ENCODE measurements at regions not wholly inside any gene's neighbourhood (a gene's known extent, or its start where the extent isn't known, plus 50 kb on each side); places are given as distances from the start of the nearest gene placed in this dataset.

- H3K9me3 Mint-ChIP-seq = peaks cover 0 to 5% (median 2%) of the 10 kb centered on the region in 3 donors
- no peaks in the 10 kb centered on the region for H3K27me3 Mint-ChIP-seq
- H3K27ac Mint-ChIP-seq = no peak overlapping the region
- no peaks in the 10 kb centered on the region for H3K36me3 Mint-ChIP-seq
- H3K4me3 Mint-ChIP-seq = no peak overlapping the region
- H3K4me1 Mint-ChIP-seq = no peaks in the 10 kb centered on the region
Observed at GRCh38 chr3:176442326-176442725, 755.0 kb downstream of the TBL1XR1 start.

- Mint-ChIP-seq H3K27me3 (no peaks in the 10 kb centered on the region), H3K9me3 (peaks cover 0 to 5% (median 2%) of the 10 kb centered on the region in 3 donors), H3K4me1 (no peaks in the 10 kb centered on the region), H3K36me3 (no peaks in the 10 kb centered on the region), H3K4me3 (no peak overlapping the region), H3K27ac (no peak overlapping the region)
Observed at GRCh38 chr3:176439729-176440128, 757.6 kb downstream of the TBL1XR1 start.

- Mint-ChIP-seq H3K4me3 (no peak overlapping the region), H3K9me3 (no peaks in the 10 kb centered on the region), H3K27me3 (no peaks in the 10 kb centered on the region), H3K4me1 (no peaks in the 10 kb centered on the region), H3K36me3 (no peaks in the 10 kb centered on the region), H3K27ac (no peak overlapping the region)
Observed at GRCh38 chr3:176431991-176432390, 765.3 kb downstream of the TBL1XR1 start.

- no peak overlapping the region for H3K27ac Mint-ChIP-seq
- no peaks in the 10 kb centered on the region for H3K4me1 Mint-ChIP-seq
- H3K27me3 Mint-ChIP-seq = no peaks in the 10 kb centered on the region
- no peaks in the 10 kb centered on the region for H3K9me3 Mint-ChIP-seq
- H3K4me3 Mint-ChIP-seq = no peak overlapping the region
- no peaks in the 10 kb centered on the region for H3K36me3 Mint-ChIP-seq
Observed at GRCh38 chr3:176431038-176431418, 766.3 kb downstream of the TBL1XR1 start.

GRCh38 chr3:176430244-176431037 is 766.8 kb downstream of the TBL1XR1 start:
- Mint-ChIP-seq H3K4me3 (no peak overlapping the region), H3K27me3 (no peaks in the 10 kb centered on the region), H3K36me3 (no peaks in the 10 kb centered on the region), H3K4me1 (no peaks in the 10 kb centered on the region), H3K9me3 (no peaks in the 10 kb centered on the region), H3K27ac (no peak overlapping the region)

GRCh38 chr3:176428552-176428951 is 768.7 kb downstream of the TBL1XR1 start:
- Mint-ChIP-seq H3K4me1 (no peaks in the 10 kb centered on the region), H3K4me3 (no peak overlapping the region), H3K36me3 (no peaks in the 10 kb centered on the region), H3K27me3 (no peaks in the 10 kb centered on the region), H3K9me3 (peaks cover 0 to 2% (median 0%) of the 10 kb centered on the region in 3 donors), H3K27ac (no peak overlapping the region)

- Mint-ChIP-seq H3K4me1 (no peaks in the 10 kb centered on the region), H3K27ac (no peak overlapping the region), H3K4me3 (no peak overlapping the region), H3K9me3 (peaks cover 0 to 2% (median 0%) of the 10 kb centered on the region in 3 donors), H3K36me3 (no peaks in the 10 kb centered on the region), H3K27me3 (no peaks in the 10 kb centered on the region)
Observed at GRCh38 chr3:176426371-176426770, 770.9 kb downstream of the TBL1XR1 start.

- Mint-ChIP-seq H3K27ac (no peak overlapping the region), H3K4me3 (no peak overlapping the region), H3K36me3 (peaks cover 2% of the 10 kb centered on the region), H3K9me3 (peaks cover 0 to 2% (median 0%) of the 10 kb centered on the region in 3 donors), H3K4me1 (no peaks in the 10 kb centered on the region), H3K27me3 (no peaks in the 10 kb centered on the region)
Observed at GRCh38 chr3:176416870-176417269, 780.4 kb downstream of the TBL1XR1 start.

GRCh38 chr3:176415661-176416295 is 781.5 kb downstream of the TBL1XR1 start:
- no peaks in the 10 kb centered on the region for H3K27me3 Mint-ChIP-seq
- no peak overlapping the region for H3K4me3 Mint-ChIP-seq
- H3K9me3 Mint-ChIP-seq = peaks cover 0 to 4% (median 0%) of the 10 kb centered on the region in 3 donors
- H3K4me1 Mint-ChIP-seq = no peaks in the 10 kb centered on the region
- no peak overlapping the region for H3K27ac Mint-ChIP-seq
- peaks cover 2% of the 10 kb centered on the region for H3K36me3 Mint-ChIP-seq

- no peak overlapping the region for H3K4me3 Mint-ChIP-seq
- no peaks in the 10 kb centered on the region for H3K4me1 Mint-ChIP-seq
- no peak overlapping the region for H3K27ac Mint-ChIP-seq
- no peaks in the 10 kb centered on the region for H3K27me3 Mint-ChIP-seq
- peaks cover 0 to 4% (median 0%) of the 10 kb centered on the region in 3 donors for H3K9me3 Mint-ChIP-seq
- H3K36me3 Mint-ChIP-seq = peaks cover 2% of the 10 kb centered on the region
Observed at GRCh38 chr3:176412771-176413170, 784.5 kb downstream of the TBL1XR1 start.

GRCh38 chr3:176403531-176403930 is 793.8 kb downstream of the TBL1XR1 start:
- no peaks in the 10 kb centered on the region for H3K4me1 Mint-ChIP-seq
- H3K4me3 Mint-ChIP-seq = no peak overlapping the region
- no peaks in the 10 kb centered on the region for H3K27me3 Mint-ChIP-seq
- no peak overlapping the region for H3K27ac Mint-ChIP-seq
- H3K36me3 Mint-ChIP-seq = no peaks in the 10 kb centered on the region
- H3K9me3 Mint-ChIP-seq = peaks cover 0 to 7% (median 5%) of the 10 kb centered on the region in 3 donors

GRCh38 chr3:176401211-176401610 is 796.1 kb downstream of the TBL1XR1 start:
- Mint-ChIP-seq H3K4me1 (no peaks in the 10 kb centered on the region), H3K9me3 (peaks cover 1 to 7% (median 7%) of the 10 kb centered on the region in 3 donors), H3K27me3 (no peaks in the 10 kb centered on the region), H3K36me3 (no peaks in the 10 kb centered on the region), H3K27ac (no peak overlapping the region), H3K4me3 (no peak overlapping the region)

- H3K36me3 Mint-ChIP-seq = no peaks in the 10 kb centered on the region
- H3K27me3 Mint-ChIP-seq = no peaks in the 10 kb centered on the region
- no peak overlapping the region for H3K4me3 Mint-ChIP-seq
- H3K27ac Mint-ChIP-seq = no peak overlapping the region
- H3K9me3 Mint-ChIP-seq = peaks cover 1 to 10% (median 7%) of the 10 kb centered on the region in 3 donors
- H3K4me1 Mint-ChIP-seq = no peaks in the 10 kb centered on the region
Observed at GRCh38 chr3:176399193-176399592, 798.1 kb downstream of the TBL1XR1 start.

GRCh38 chr3:176395240-176395639 is 802.0 kb downstream of the TBL1XR1 start:
- Mint-ChIP-seq H3K4me3 (no peak overlapping the region), H3K4me1 (no peaks in the 10 kb centered on the region), H3K27ac (no peak overlapping the region), H3K9me3 (peaks cover 6 to 17% (median 12%) of the 10 kb centered on the region in 3 donors), H3K36me3 (peaks cover 4% of the 10 kb centered on the region), H3K27me3 (no peaks in the 10 kb centered on the region)

GRCh38 chr3:176378789-176379188 is 818.5 kb downstream of the TBL1XR1 start:
- no peaks in the 10 kb centered on the region for H3K27me3 Mint-ChIP-seq
- H3K4me1 Mint-ChIP-seq = no peaks in the 10 kb centered on the region
- H3K36me3 Mint-ChIP-seq = no peaks in the 10 kb centered on the region
- H3K27ac Mint-ChIP-seq = no peak overlapping the region
- H3K4me3 Mint-ChIP-seq = no peak overlapping the region
- peaks cover 0 to 5% (median 0%) of the 10 kb centered on the region in 3 donors for H3K9me3 Mint-ChIP-seq

- Mint-ChIP-seq H3K27ac (no peak overlapping the region), H3K36me3 (no peaks in the 10 kb centered on the region), H3K9me3 (peaks cover 0 to 3% (median 2%) of the 10 kb centered on the region in 3 donors), H3K4me1 (no peaks in the 10 kb centered on the region), H3K4me3 (no peak overlapping the region), H3K27me3 (no peaks in the 10 kb centered on the region)
Observed at GRCh38 chr3:176376531-176376930, 820.8 kb downstream of the TBL1XR1 start.
